PFSK-1 (cell line): ENCODE measurements at regions not wholly inside any gene's neighbourhood (a gene's known extent, or its start where the extent isn't known, plus 50 kb on each side); places are given as distances from the start of the nearest gene placed in this dataset.

Experiments
- FOXP2 ChIP-seq: optimal IDR thresholded peaks from 2 replicates; pipeline ENCODE3; 2011; ENCODE audit warnings: borderline replicate concordance, control low read depth, inconsistent platforms; ENCODE audit not compliant: insufficient read depth; ENCODE audit errors: extremely low read length, extremely low read depth
- POLR2AphosphoS5 ChIP-seq: IDR thresholded peaks from 2 replicates; pipeline ENCODE4 v1.6.1; 2012; ENCODE audit warnings: low read depth, mild to moderate bottlenecking, control low read depth, low read length, moderate library complexity
- SIN3A ChIP-seq: IDR thresholded peaks from 2 replicates; pipeline ENCODE4 v1.6.1; 2012; ENCODE audit warnings: mild to moderate bottlenecking, low read length, moderate library complexity, borderline replicate concordance; ENCODE audit not compliant: insufficient read depth
- TAF1 ChIP-seq: IDR thresholded peaks from 2 replicates; pipeline ENCODE4 v1.6.1; 2012; ENCODE audit warnings: low read length, control low read depth, borderline replicate concordance; ENCODE audit not compliant: insufficient read depth
- TF ChIP-seq, protein P1 (sequence below), 2 experiments: IDR thresholded peaks; 2 replicates each; pipeline versions ENCODE4 v1.6.1 to v1.8.0; 2011 to 2012; ENCODE audit warnings: low read depth in 2 of 2, low read length in 2 of 2, control low read depth in 1 of 2, inconsistent platforms in 1 of 2, mild to moderate bottlenecking in 1 of 2, moderate library complexity in 1 of 2; ENCODE audit not compliant: insufficient read depth in 1 of 2

DNA sequence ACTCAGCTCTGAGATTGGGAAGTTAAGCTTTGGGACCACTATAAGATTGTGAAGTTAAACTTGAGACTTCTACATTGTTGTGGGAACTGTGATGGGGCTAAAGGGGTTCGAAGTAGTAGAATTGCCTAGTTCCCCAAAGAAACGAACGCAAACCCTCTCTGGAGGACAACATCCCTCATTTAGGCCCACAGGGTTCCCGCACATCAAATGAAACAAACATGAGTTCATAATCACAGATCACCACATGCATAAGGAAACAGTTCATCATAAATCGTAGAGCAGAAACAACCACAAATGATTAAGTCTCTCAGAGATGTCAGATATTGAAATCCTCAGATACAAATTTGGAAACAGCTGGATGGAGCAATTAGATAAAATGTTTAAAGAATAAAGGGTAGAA lies 55.9 kb upstream of the HPCAL1 start:
- TF ChIP-seq POLR2AphosphoS5 = no peak
- TF ChIP-seq, protein P1, sequence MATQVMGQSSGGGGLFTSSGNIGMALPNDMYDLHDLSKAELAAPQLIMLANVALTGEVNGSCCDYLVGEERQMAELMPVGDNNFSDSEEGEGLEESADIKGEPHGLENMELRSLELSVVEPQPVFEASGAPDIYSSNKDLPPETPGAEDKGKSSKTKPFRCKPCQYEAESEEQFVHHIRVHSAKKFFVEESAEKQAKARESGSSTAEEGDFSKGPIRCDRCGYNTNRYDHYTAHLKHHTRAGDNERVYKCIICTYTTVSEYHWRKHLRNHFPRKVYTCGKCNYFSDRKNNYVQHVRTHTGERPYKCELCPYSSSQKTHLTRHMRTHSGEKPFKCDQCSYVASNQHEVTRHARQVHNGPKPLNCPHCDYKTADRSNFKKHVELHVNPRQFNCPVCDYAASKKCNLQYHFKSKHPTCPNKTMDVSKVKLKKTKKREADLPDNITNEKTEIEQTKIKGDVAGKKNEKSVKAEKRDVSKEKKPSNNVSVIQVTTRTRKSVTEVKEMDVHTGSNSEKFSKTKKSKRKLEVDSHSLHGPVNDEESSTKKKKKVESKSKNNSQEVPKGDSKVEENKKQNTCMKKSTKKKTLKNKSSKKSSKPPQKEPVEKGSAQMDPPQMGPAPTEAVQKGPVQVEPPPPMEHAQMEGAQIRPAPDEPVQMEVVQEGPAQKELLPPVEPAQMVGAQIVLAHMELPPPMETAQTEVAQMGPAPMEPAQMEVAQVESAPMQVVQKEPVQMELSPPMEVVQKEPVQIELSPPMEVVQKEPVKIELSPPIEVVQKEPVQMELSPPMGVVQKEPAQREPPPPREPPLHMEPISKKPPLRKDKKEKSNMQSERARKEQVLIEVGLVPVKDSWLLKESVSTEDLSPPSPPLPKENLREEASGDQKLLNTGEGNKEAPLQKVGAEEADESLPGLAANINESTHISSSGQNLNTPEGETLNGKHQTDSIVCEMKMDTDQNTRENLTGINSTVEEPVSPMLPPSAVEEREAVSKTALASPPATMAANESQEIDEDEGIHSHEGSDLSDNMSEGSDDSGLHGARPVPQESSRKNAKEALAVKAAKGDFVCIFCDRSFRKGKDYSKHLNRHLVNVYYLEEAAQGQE (IDR thresholded peaks at IDR 0.05; ENCODE audit: insufficient read depth in 1 of 2, low read depth in 2 of 2, low read length in 2 of 2) = no peak
- no peak for TF ChIP-seq FOXP2
- TF ChIP-seq TAF1 = no peak
- no peak for TF ChIP-seq SIN3A
